ENCODE measurements at regions not wholly inside any gene's neighbourhood (a gene's known extent, or its start where the extent isn't known, plus 50 kb on each side); places are given as distances from the start of the nearest gene placed in this dataset.
"Not testable (repeated sequence)": the region's sequence is repeated elsewhere in the genome, so short reads cannot be mapped to it uniquely, and the experiment has no call there.

DNA sequence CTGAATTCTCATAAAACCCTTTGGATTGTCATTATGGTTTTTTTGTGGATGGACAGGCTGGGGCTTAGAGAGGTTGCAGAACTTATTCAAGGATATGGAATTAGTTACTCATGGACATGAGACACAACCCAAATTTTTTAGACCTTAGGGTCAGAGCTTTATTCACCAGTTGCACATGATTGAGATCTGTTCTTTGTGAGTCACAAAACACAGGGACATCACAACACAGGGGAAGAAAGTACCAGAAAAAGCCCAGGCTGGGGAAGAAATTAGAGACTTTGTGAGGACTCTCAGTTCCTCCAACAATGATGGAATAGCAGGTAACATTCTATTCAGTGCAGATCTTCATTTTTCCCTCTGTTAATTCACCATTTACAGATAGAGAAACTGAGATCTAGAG is 602.4 kb upstream of the CPEB2 start:
- Mint-ChIP-seq H3K9me3 (peaks cover 9% of the 10 kb centered on the region), H3K36me3 (ENCODE audit: low read depth) (no peaks in the 10 kb centered on the region), H3K27ac (no peak overlapping the region), H3K27me3 (ENCODE audit: low read depth) (no peaks in the 10 kb centered on the region), H3K4me1 (ENCODE audit: low read depth) (no peaks in the 10 kb centered on the region), H3K4me3 (no peak overlapping the region)
- no peak for DNase-seq (ENCODE audit: low spot score)

DNA sequence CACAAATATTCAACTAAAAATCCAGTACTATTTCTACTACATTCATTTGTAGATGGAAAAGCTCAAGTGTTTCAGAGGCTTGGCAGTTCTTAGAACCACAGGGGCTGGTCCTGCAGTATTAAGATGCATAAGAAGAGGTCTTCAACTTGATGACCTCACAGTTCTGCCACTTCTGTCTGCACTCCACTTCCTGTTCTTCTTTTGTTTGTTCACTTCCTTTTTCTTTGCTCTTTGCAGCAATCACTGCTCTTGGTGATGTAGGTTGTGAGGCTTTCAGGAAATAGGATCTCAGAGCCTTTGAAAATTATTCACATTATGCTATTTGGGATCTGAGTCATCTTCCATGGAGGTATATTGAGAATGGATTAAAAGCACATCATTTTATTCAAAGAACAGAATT is 602.0 kb upstream of the CPEB2 start:
- Mint-ChIP-seq H3K4me1 (ENCODE audit: low read depth) (no peaks in the 10 kb centered on the region), H3K36me3 (ENCODE audit: low read depth) (no peaks in the 10 kb centered on the region), H3K27ac (no peak overlapping the region), H3K4me3 (no peak overlapping the region), H3K9me3 (peaks cover 9% of the 10 kb centered on the region), H3K27me3 (ENCODE audit: low read depth) (no peaks in the 10 kb centered on the region)
- no peak for DNase-seq (ENCODE audit: low spot score)

DNA sequence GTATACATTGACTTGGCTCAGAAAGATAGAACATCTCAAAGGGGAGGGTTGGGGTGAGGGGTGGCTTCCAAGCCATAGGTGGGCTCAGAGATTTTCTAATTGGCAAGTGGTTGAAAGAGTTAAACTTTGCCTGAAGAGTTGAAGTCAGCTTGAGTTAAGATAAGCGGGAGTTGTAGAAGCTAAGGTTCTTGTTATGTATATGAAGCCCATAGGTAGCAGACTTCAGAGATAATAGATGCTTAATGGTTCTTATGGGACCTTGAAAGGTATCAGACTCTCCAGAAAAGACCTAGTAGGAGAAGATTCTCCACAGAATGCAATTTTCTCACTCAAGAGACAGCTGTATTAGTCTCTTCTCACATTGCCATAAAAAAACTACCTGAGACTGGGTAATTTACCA is 599.1 kb upstream of the CPEB2 start:
- no peaks in the 10 kb centered on the region for H3K4me1 Mint-ChIP-seq (ENCODE audit: low read depth)
- H3K27me3 Mint-ChIP-seq (ENCODE audit: low read depth): no peaks in the 10 kb centered on the region
- H3K27ac Mint-ChIP-seq: no peak overlapping the region
- peaks cover 9% of the 10 kb centered on the region for H3K9me3 Mint-ChIP-seq
- no peak overlapping the region for H3K4me3 Mint-ChIP-seq
- DNase-seq (ENCODE audit: low spot score): no peak
- H3K36me3 Mint-ChIP-seq (ENCODE audit: low read depth): no peaks in the 10 kb centered on the region

DNA sequence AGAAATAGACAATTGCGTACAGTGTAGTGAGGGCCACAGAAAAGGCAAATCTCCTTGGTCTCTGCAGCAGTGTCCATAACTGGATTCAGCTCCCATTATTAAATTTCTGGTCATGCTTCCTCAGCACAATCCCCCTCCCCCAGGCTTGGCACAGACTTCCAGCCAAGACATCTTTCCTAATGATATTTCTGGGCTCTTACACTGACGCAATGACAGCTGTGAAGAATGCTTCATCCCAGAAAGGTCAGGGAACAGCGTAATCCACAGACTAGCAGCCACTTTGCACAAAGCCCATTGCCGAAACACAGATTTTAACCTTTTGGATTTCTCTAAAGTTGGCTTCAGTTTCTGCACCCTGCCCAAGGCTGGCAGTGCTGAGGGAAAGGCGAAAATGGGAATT is 597.6 kb upstream of the CPEB2 start:
- H3K27ac Mint-ChIP-seq: no peak overlapping the region
- no peak overlapping the region for H3K4me3 Mint-ChIP-seq
- H3K4me1 Mint-ChIP-seq (ENCODE audit: low read depth): no peaks in the 10 kb centered on the region
- DNase-seq (ENCODE audit: low spot score): no peak
- no peaks in the 10 kb centered on the region for H3K36me3 Mint-ChIP-seq (ENCODE audit: low read depth)
- peaks cover 9% of the 10 kb centered on the region for H3K9me3 Mint-ChIP-seq
- no peaks in the 10 kb centered on the region for H3K27me3 Mint-ChIP-seq (ENCODE audit: low read depth)

DNA sequence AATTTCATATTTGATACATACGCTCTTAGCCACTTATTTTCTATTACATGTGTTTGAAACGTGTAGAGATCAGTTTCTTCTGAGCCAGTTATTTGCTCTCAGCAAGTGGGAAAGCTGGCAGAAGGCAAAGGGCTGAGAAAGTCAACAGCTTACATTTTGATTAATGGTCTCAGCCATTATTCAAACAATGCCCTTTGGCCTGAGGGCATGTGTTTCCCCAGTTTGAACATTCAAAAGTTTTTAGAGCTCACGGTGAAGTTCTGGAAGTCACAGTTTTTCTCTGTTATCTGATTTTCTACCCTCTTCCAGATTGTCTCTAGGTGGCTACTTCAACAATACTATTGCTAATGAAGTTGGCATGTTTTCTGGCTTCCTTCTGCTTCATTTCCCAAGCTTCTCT is 591.8 kb upstream of the CPEB2 start:
- no peak overlapping the region for H3K4me3 Mint-ChIP-seq
- no peaks in the 10 kb centered on the region for H3K9me3 Mint-ChIP-seq
- no peak overlapping the region for H3K27ac Mint-ChIP-seq
- H3K27me3 Mint-ChIP-seq (ENCODE audit: low read depth): no peaks in the 10 kb centered on the region
- no peaks in the 10 kb centered on the region for H3K36me3 Mint-ChIP-seq (ENCODE audit: low read depth)
- no peaks in the 10 kb centered on the region for H3K4me1 Mint-ChIP-seq (ENCODE audit: low read depth)
- DNase-seq (ENCODE audit: low spot score): no peak

DNA sequence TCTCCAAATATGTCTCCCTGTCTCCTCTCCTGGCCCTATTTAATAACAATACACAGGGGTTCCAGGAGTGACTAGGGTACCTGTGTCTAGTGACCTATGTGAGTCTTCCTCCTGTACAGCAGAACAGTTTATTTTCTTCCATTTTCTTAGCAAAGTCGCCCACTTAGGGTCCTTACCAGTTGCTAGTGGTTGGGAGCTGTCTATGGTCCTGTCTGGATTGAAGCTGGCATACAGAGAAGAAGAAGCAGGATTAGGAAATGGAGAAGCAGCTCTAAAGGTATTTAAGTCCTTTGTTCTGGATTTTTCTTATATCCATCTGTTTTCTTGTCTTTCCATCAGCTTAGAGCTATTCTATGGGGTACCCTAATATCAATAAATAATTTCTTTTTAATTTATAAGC is 587.1 kb upstream of the CPEB2 start:
- H3K4me3 Mint-ChIP-seq: no peak overlapping the region
- H3K36me3 Mint-ChIP-seq (ENCODE audit: low read depth): no peaks in the 10 kb centered on the region
- no peak overlapping the region for H3K27ac Mint-ChIP-seq
- H3K9me3 Mint-ChIP-seq: no peaks in the 10 kb centered on the region
- H3K27me3 Mint-ChIP-seq (ENCODE audit: low read depth): no peaks in the 10 kb centered on the region
- no peak for DNase-seq (ENCODE audit: low spot score)
- no peaks in the 10 kb centered on the region for H3K4me1 Mint-ChIP-seq (ENCODE audit: low read depth)

DNA sequence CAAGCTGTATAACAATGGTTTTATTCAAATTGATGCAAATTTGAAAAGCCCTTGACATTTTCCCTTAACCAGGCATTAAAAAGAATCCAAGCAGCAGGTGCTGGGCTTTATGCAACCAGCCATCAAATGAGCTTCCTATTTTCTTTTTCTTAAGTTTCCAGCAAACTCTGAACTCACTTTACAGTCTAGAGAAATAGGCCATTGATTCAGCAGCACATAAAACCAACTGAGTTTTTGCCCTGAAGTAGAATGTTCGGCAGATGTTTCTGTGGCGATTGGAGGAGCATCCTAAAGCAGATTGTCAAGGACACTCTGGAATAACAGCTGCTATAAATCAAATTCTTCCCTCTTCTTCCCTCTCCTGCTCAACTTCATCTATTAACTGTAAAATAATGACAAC is 582.8 kb upstream of the CPEB2 start:
- no peaks in the 10 kb centered on the region for H3K36me3 Mint-ChIP-seq (ENCODE audit: low read depth)
- DNase-seq (ENCODE audit: low spot score): no peak
- H3K27me3 Mint-ChIP-seq (ENCODE audit: low read depth): no peaks in the 10 kb centered on the region
- H3K9me3 Mint-ChIP-seq: peaks cover 5% of the 10 kb centered on the region
- no peak overlapping the region for H3K4me3 Mint-ChIP-seq
- no peak overlapping the region for H3K27ac Mint-ChIP-seq
- H3K4me1 Mint-ChIP-seq (ENCODE audit: low read depth): no peaks in the 10 kb centered on the region

DNA sequence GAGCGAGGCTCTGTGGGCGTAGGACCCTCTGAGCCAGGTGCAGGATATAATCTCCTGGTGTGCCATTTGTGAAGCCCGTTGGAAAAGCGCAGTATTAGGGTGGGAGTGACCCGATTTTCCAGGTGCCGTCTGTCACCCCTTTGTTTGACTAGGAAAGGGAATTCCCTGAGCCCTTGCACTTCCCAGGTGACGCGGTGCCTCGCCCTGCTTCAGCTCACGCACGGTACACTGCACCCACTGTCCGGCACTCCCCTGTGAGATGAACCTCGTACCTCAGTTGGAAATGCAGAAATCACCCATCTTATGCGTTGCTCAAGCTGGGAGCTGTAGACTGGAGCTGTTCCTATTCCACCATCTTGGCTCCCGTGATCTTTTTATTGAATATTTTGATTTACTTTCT is 576.0 kb upstream of the CPEB2 start:
- H3K27ac Mint-ChIP-seq; H3K4me1 Mint-ChIP-seq (ENCODE audit: low read depth): not testable (repeated sequence)
- H3K9me3 Mint-ChIP-seq: peaks cover 17% of the 10 kb centered on the region

DNA sequence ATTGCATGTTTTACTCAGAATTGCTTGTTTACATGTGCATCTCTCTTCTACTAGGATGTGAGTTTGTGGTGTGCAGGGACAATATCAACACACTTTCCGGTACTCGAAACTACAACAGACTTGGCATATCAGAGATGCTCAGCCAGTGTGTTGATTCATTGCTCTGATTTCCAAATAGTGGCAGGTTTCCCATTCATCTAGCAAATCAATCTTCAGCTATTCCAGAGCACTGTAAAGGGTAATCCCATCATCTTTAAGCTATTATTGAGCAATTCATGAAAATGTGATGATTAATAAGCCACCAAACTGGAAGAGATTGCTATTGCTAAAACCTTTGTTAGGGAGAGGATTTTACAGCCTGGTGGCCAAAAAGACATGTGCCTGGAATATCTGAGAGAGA is 574.2 kb upstream of the CPEB2 start:
- no peaks in the 10 kb centered on the region for H3K36me3 Mint-ChIP-seq (ENCODE audit: low read depth)
- peaks cover 12% of the 10 kb centered on the region for H3K9me3 Mint-ChIP-seq
- no peak overlapping the region for H3K27ac Mint-ChIP-seq
- no peak for DNase-seq (ENCODE audit: low spot score)
- H3K4me3 Mint-ChIP-seq: no peak overlapping the region
- H3K27me3 Mint-ChIP-seq (ENCODE audit: low read depth): no peaks in the 10 kb centered on the region
- no peaks in the 10 kb centered on the region for H3K4me1 Mint-ChIP-seq (ENCODE audit: low read depth)

More for the DNA sequence above, 576.0 kb upstream of the CPEB2 start:
- DNase-seq (ENCODE audit: low spot score); H3K4me3 Mint-ChIP-seq; H3K27me3 Mint-ChIP-seq (ENCODE audit: low read depth); H3K36me3 Mint-ChIP-seq (ENCODE audit: low read depth): not testable (repeated sequence)

DNA sequence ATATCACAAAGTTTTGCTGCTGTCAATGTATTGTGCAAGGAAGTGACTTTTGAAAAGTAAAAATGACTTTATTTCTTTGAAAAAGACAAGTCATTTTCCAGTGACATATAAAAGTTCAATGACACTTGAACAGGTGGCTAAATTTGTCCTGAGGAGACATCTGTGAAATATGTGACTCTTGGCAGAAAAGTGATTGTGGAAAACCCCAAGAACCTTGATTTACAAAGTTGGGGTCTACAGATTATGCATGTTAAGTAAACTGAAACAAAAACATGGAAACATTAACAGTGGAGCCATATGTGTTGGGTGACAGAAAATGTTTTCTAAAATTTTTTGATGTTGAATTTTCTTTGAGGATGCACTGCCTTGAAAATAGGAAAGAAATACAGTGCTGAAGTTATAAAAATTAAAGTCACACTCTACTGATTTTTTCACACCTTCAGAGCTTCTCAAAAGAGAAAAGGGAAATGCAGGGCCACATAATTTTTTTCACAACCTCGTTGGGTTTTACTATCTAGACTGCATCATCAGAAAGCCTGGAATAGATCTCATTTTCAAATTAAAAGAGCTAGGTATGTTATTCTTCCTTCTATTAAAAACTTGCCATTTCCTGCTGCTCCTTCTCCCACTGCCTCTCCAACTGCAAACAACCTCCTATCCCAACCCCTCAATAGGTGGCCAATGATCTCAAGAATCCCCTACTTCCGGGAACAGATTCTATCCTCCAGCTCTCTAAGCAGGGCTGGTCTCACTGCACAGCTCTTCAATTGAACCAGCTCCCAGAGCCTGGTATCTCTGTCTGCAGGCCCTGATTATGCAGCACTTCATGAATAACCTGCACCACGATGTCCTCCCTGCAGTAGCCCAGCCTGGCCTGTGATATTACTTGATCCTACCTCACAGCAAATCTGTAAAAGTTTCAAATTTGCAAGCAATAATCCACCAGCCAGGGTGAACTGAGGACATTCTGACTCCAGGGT is 570.8 kb upstream of the CPEB2 start:
- Mint-ChIP-seq H3K4me1 (ENCODE audit: low read depth) (no peaks in the 10 kb centered on the region), H3K27ac (no peak overlapping the region), H3K9me3 (peaks cover 11% of the 10 kb centered on the region), H3K4me3 (no peak overlapping the region), H3K36me3 (ENCODE audit: low read depth) (no peaks in the 10 kb centered on the region), H3K27me3 (ENCODE audit: low read depth) (no peaks in the 10 kb centered on the region)
- DNase-seq (ENCODE audit: low spot score): no peak

DNA sequence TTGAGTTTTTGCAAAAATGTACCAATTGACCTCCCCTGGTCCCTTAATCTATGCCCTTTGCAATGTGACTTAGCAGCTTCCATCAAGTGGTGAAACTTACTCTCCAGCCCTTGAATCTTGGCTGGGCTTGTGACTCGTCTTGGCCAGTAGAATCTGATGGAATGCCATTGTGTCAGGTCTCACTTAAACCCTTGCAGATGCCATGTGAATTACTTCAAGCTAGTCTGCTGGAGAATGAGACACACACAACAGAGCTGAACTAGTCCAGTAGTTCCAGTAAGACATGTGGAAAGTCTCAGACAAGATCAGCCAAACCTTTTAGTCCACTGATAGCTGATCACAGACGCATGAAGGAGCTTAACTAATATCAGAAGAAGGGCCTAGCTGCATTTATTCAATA is 567.8 kb upstream of the CPEB2 start:
- no peak for DNase-seq (ENCODE audit: low spot score)
- Mint-ChIP-seq H3K36me3 (ENCODE audit: low read depth) (no peaks in the 10 kb centered on the region), H3K4me1 (ENCODE audit: low read depth) (no peaks in the 10 kb centered on the region), H3K27ac (no peak overlapping the region), H3K4me3 (no peak overlapping the region), H3K27me3 (ENCODE audit: low read depth) (no peaks in the 10 kb centered on the region), H3K9me3 (no peaks in the 10 kb centered on the region)

DNA sequence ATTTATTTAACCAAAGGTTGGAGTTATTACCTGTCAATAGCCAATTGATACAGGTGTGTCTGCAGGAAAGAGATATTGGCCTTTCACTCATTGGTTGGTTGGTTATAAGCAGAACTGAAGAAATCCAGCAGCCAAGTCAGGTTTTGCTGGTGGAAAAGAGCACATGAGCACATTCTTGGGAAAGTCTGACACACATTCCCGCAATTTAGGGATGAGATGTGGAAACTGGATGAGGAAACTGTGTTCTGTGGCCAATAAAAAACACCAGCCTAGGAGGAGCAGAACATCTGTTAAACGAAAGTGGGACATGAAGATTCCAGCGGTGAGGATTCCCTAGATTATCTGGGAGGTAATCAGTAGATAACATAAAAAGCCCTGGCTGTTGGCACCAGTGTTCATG is 567.4 kb upstream of the CPEB2 start:
- no peaks in the 10 kb centered on the region for H3K27me3 Mint-ChIP-seq (ENCODE audit: low read depth)
- no peak for DNase-seq (ENCODE audit: low spot score)

DNA sequence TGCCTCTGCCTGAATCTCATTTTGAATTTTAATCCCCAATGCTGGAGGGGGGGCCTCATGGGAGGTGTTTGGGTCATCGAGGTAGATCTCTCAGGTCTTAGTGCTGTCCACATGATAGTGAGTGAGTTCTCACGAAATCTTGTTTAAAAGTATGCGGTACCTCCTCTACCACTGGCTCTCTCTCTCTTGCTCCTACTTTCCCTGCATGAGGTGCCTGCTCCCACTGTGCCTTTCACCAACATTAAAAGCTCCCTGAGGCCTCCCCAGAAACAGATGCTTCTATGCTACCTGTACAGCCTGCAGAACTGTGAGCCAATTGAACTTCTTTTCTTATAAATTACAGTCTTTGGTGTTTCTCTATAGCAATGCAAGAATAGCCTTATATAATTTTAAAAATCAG is 560.7 kb upstream of the CPEB2 start:
- no peaks in the 10 kb centered on the region for H3K4me1 Mint-ChIP-seq (ENCODE audit: low read depth)
- no peak overlapping the region for H3K4me3 Mint-ChIP-seq
- no peaks in the 10 kb centered on the region for H3K36me3 Mint-ChIP-seq (ENCODE audit: low read depth)
- no peak overlapping the region for H3K27ac Mint-ChIP-seq
- no peaks in the 10 kb centered on the region for H3K9me3 Mint-ChIP-seq
- no peaks in the 10 kb centered on the region for H3K27me3 Mint-ChIP-seq (ENCODE audit: low read depth)
- no peak for DNase-seq (ENCODE audit: low spot score)

More for the DNA sequence above, 567.4 kb upstream of the CPEB2 start:
- Mint-ChIP-seq H3K36me3 (ENCODE audit: low read depth) (no peaks in the 10 kb centered on the region), H3K9me3 (no peaks in the 10 kb centered on the region), H3K4me3 (no peak overlapping the region), H3K4me1 (ENCODE audit: low read depth) (no peaks in the 10 kb centered on the region), H3K27ac (no peak overlapping the region)

DNA sequence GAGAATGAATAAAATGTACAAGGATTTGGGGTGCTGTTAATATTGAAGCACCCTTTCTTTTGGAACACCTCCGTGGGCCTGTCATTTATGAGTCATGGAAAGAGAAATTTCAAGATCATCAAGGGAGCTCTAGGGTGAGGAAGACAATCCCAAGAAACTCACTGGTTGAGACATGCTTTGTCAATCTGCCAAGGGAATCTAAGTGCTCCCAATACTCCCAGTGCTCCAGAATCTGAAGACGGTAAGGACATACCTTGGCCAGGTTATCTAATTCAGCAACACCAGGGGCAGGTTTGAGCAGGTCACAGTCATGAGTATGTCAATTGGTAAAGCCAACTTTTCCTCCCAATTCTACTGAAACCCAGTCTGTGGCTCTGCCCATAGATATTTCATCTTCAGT is 556.4 kb upstream of the CPEB2 start:
- H3K36me3 Mint-ChIP-seq (ENCODE audit: low read depth): no peaks in the 10 kb centered on the region
- H3K4me1 Mint-ChIP-seq (ENCODE audit: low read depth): no peaks in the 10 kb centered on the region
- no peaks in the 10 kb centered on the region for H3K27me3 Mint-ChIP-seq (ENCODE audit: low read depth)
- H3K4me3 Mint-ChIP-seq: no peak overlapping the region
- H3K27ac Mint-ChIP-seq: no peak overlapping the region
- no peak for DNase-seq (ENCODE audit: low spot score)
- H3K9me3 Mint-ChIP-seq: no peaks in the 10 kb centered on the region

DNA sequence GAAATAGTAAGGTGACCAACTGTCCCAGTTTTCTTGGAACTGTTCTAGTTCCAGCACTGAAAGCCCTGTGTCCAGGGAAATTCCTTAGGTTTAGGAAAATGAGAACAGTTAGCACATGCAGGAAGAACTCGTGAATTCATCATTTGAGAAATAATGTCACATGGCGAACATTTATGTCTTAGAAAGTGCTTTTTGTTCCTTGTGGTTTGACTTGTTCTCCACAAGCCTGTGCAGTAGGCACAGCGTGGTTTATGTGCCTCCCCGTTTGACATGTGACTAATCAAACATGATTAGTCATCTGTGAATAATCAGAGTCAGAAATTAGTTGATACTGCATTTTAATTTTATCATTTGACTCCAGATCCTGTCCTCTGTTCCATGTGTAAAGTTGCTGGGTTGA is 556.0 kb upstream of the CPEB2 start:
- Mint-ChIP-seq H3K27me3 (ENCODE audit: low read depth) (no peaks in the 10 kb centered on the region), H3K4me3 (no peak overlapping the region), H3K4me1 (ENCODE audit: low read depth) (no peaks in the 10 kb centered on the region), H3K9me3 (no peaks in the 10 kb centered on the region), H3K36me3 (ENCODE audit: low read depth) (no peaks in the 10 kb centered on the region), H3K27ac (no peak overlapping the region)
- DNase-seq (ENCODE audit: low spot score): no peak
